ENCODE measurements at regions not wholly inside any gene's neighbourhood (a gene's known extent, or its start where the extent isn't known, plus 50 kb on each side); places are given as distances from the start of the nearest gene placed in this dataset.

- no peak for DNase-seq (ENCODE audit: extremely low read depth in 1 of 2, low read depth in 1 of 2)
These were observed 229.9 kb downstream of the RPS24 start for GRCh38 chr10:78263521-78263988.

- no peak for DNase-seq (ENCODE audit: extremely low read depth in 1 of 2, low read depth in 1 of 2)
These were observed 230.7 kb downstream of the RPS24 start for GRCh38 chr10:78264361-78264760.

GRCh38 chr10:78266741-78267469 lies 233.2 kb downstream of the RPS24 start:
- DNase-seq (ENCODE audit: extremely low read depth in 1 of 2, low read depth in 1 of 2), result no peak

- DNase-seq (ENCODE audit: extremely low read depth in 1 of 2, low read depth in 1 of 2), result no peak
These were observed 233.9 kb downstream of the RPS24 start for GRCh38 chr10:78267598-78267997.

- DNase-seq (ENCODE audit: extremely low read depth in 1 of 2, low read depth in 1 of 2), result no peak
These were observed 235.4 kb downstream of the RPS24 start for GRCh38 chr10:78269060-78269459.

- DNase-seq (ENCODE audit: extremely low read depth in 1 of 2, low read depth in 1 of 2), result no peak
These were observed 238.7 kb downstream of the RPS24 start for GRCh38 chr10:78272329-78272728.

- DNase-seq (ENCODE audit: extremely low read depth in 1 of 2, low read depth in 1 of 2), result no peak
These were observed 240.8 kb downstream of the RPS24 start for GRCh38 chr10:78274491-78274890.

DNA sequence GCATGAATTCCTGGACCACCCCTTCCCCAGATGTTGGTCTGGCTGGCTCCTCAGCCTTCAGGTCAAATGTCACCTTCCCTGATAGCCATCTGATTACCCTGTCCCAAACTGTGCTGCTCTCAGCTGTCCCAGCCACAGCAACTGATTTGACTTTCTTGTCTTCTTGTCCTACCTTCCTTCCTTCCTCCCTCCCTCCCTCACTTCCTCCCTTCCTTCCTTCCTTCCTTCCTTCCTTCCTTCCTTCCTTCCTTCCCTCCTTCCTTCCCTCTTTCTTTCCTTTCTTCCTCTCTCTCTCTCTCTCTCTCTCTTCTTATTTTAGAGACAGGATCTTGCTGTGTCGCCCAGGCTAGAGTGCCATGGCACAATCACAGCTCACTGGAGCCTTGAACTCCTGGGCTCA lies 242.5 kb downstream of the RPS24 start:
- no peak for DNase-seq (ENCODE audit: extremely low read depth in 1 of 2, low read depth in 1 of 2)

DNA sequence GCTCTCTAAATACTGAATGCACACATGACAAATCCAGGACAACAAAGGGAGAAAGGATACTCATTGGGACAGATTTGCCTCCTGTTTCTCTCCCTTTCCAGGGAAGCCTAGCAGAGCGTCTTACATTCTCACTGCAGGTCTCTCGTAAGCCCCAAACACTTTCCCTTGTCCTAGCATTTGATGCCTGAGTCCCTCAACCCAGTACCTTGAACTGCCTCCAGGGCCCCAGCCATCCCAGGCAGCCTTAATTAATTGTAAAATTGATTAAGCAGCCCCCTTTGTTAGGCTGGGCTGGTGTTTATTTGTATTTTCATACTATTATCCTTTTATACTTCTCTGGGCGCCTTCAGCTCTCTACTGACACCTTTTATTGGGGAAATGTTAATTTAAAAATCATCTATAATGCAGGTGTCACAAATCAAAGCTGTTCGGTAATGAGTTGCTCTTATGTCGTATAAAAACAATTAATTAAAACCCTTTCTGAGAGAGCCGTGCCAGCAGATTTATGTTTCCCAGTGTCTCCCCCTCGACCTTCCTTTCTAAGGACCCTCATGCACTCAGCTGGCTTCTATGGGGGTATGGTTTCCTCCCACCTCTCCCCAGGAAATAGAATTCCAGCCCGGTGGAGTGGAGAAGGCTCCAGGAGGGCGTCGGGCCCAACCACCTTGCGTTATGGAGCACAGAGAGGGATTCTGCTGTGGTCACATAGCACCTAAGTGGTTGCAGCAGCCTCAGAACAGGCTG lies 243.8 kb downstream of the RPS24 start:
- no peak for DNase-seq (ENCODE audit: extremely low read depth in 1 of 2, low read depth in 1 of 2)

DNA sequence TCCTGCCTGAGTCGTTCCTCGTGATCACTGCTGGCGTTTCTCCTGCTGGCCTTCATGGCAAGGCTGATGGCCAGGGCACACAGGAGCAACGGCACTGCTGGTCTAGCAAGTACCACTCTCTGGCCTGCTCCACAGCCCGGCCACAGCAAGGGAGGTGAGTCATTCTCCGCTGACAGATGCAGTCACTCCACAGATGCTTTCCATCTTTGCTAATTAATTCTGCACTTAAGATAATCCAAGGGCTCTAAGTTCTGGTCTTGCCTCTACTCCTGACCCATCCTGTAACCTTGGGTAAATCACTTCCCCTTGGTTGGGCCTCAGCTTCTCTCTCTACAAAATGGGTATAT lies 244.4 kb downstream of the RPS24 start:
- DNase-seq (ENCODE audit: extremely low read depth in 1 of 2, low read depth in 1 of 2), result no peak

DNA sequence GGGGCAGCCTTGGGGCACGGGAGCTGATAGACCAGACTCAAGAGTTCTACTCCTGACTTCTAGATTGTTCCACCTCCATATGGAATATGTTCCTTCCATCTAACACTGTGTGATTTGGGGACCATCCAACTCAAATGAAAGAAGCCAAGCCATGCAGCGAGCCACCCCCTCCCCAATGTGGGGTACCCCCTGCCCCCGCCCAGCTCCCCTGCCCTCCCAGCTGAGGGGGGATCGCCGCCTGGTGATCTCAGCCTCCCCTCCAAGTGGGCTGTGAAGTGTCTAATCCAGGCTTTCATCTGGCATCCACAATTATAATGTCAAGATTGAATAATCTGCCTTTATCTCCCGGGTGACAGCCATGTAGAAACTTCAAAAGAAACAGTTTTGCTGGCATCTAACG lies 246.1 kb downstream of the RPS24 start:
- no peak for DNase-seq (ENCODE audit: extremely low read depth in 1 of 2, low read depth in 1 of 2)

DNA sequence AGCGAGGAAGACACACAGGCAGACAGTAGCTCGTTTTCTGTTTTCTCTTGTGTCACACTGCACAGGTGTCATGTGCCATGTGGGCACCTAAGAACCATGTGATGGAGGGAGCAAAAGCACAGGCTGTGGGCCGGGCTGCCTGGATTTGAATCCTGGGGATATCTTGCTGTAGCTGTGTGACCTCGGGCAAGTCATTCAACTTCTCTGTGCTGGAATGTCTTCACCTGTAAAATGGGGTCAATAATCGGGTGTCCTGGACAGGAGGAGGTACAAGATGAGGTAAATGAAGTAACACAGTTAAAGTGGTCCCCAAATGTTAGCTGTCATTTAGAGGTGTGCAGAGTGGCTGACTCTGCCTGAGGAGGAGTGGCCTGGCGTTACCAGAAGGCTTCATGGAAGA lies 246.9 kb downstream of the RPS24 start:
- DNase-seq (ENCODE audit: extremely low read depth in 1 of 2, low read depth in 1 of 2), result no peak

DNA sequence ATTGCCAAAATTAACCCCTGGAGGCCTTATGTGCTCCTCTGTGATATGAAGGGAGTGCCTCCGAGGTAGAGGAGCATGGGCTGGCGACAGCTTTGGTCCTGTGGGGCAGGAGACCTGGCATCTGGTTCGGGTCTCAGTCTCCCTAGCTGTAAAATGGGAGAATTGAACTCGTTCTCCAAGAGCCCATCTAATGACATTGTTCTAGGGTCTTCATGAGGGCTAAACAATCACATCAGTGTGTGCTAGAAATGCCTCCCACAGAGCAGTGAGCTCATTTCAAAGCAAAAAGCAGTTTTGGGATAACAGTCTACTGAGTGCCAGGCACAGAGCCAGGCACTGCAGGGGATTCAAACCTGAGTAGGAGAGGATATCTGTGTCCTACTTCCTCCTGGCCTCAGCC lies 248.0 kb downstream of the RPS24 start:
- DNase-seq (ENCODE audit: extremely low read depth in 1 of 2, low read depth in 1 of 2), result no peak

DNA sequence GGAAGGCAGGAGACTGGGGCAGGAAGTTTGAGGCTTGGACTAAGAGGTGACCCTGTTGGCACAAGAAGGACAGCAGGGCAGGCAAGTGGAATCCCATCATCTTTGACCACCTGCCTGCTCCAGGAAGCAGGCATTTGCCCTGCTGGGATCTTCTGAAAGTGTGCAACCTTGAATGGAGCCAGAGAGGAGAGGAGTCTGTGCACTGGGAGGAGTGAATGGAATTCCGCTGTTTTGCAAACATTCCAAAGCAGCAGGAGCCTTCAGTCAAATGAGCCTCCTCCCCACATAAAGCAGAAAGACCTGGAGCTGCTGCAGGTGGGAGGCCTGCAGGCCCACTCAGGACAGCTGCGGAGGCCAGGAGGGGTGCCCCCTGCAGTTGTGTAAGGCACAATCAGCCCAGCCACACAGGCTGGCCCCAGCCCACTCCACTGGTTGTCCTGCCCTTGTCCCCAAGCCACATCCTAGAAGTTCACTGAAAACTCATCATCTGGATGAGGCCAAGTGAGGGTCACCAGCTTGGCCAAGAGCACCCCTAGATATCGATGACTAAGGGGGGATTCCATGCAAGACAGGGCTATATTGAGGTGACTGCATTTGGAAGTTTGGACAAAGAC lies 249.5 kb downstream of the RPS24 start:
- DNase-seq (ENCODE audit: extremely low read depth in 1 of 2, low read depth in 1 of 2), result no peak

- no peak for DNase-seq (ENCODE audit: extremely low read depth in 1 of 2, low read depth in 1 of 2)
These were observed 250.7 kb downstream of the RPS24 start for GRCh38 chr10:78284381-78284780.

DNA sequence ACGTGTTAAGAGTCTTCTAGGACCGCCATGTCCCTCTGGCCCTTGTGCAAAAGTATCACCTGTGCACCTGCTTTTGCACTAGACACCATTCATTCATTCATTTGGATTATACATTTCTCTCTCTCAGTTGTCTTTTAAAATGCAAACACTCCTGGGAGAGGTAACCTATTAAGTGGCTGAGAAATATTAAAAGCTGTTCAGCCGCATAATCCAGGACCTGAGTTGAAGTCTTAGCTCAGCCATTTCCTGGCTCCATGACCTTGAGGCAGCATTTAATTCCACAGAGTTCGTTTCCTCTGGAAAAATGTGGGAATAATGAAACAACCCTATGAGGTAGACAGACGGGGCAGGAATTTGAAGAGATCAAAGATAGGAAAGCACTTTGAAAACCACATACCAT lies 251.6 kb downstream of the RPS24 start:
- no peak for DNase-seq (ENCODE audit: extremely low read depth in 1 of 2, low read depth in 1 of 2)

- no peak for DNase-seq (ENCODE audit: extremely low read depth in 1 of 2, low read depth in 1 of 2)
These were observed 252.5 kb downstream of the RPS24 start for GRCh38 chr10:78286186-78286585.

DNA sequence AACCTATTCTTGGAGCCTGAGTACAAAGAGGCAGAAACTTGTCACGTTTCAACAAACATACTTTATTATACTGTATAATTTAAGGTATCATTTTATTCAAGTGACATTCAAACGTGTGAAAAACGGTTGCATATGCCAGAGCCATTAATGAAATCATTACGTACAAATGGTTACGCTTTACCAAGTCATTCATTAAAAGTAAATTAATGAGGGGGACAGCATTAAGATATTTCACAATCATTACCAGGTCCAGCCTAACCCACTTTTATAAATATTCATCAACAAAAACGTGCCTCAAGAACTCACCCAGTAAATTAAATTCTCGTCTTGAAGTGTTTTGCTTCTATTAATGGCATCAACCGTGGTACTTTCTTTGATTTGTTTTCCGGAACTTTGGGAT lies 253.0 kb downstream of the RPS24 start:
- no peak for DNase-seq (ENCODE audit: extremely low read depth in 1 of 2, low read depth in 1 of 2)

GRCh38 chr10:78287618-78288017 lies 254.0 kb downstream of the RPS24 start:
- DNase-seq (ENCODE audit: extremely low read depth in 1 of 2, low read depth in 1 of 2), result no peak

- no peak for DNase-seq (ENCODE audit: extremely low read depth in 1 of 2, low read depth in 1 of 2)
These were observed 255.0 kb downstream of the RPS24 start for GRCh38 chr10:78288663-78289062.

DNA sequence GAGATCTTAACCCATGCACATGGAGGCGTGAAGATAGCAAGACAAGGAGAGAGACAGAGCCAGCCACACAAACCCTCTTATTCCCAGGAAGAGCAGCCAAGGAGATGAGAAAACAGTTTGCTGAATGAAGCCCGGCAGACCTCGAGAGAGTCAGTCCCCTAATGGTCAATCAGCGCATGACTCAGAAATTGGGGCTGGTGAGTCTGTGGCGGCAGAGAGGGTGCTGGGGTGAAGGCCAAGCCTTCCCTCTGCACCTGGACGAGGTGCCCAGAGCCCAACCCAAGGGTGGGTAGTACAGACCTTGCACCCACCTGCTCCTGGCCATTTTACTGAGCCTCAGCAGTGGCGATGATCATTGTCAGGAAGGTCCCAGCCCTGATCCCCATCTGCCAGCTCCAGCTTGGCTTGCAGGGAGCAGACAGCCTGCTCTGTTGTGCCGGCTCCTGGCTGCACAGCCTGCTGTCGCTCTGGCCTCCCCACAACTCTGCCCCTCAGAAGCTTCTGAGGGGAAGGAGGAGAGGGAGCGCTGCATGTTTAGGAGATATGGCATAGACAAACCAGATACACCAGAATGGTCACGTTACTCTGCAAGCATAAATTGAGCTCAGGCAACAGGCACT lies 256.6 kb downstream of the RPS24 start:
- DNase-seq (ENCODE audit: extremely low read depth in 1 of 2, low read depth in 1 of 2), result no peak

DNA sequence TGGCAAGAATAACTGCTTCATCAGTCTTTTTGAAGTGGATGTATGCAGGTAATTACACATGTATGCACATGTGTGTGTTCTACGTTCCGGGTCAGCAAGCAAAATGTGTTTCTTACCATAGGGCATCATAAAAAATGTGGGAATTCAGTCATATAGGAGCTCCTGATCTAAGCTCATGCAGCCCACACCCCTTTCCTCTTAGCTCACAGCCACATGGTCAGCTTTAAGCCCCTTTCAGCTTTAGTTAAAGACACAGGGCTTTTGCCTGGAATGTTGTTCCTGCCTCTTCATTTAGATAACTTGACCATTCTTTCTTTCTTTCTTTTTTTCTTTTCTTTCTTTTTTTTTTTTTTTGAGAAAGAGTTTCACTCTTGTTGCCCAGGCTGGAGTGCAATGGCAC lies 258.1 kb downstream of the RPS24 start:
- no peak for DNase-seq (ENCODE audit: extremely low read depth in 1 of 2, low read depth in 1 of 2)
